Medulla oblongata (tissue), 1 donor: ENCODE measurements at regions not wholly inside any gene's neighbourhood (a gene's known extent, or its start where the extent isn't known, plus 50 kb on each side); places are given as distances from the start of the nearest gene placed in this dataset.
"Not testable (repeated sequence)": the region's sequence is repeated elsewhere in the genome, so short reads cannot be mapped to it uniquely, and the experiment has no call there.

ENCODE experiments used
- DNase-seq: peaks from one replicate; pipeline ENCODE4 v3.0.0-alpha.2; 2015; ENCODE audit errors: extremely low spot score

GRCh38 chr2:35580956-35581355 is 774.6 kb upstream of the CRIM1 start:
- no peak for DNase-seq

- DNase-seq = not testable (repeated sequence)
Observed at GRCh38 chr2:35568574-35568973, 787.0 kb upstream of the CRIM1 start.

- no peak for DNase-seq
Observed at GRCh38 chr2:35562488-35562887, 793.1 kb upstream of the CRIM1 start.

- no peak for DNase-seq
Observed at GRCh38 chr2:35548171-35548570, 807.4 kb upstream of the CRIM1 start.

GRCh38 chr2:35545301-35545700 is 810.3 kb upstream of the CRIM1 start:
- no peak for DNase-seq

GRCh38 chr2:35538796-35539195 is 816.8 kb upstream of the CRIM1 start:
- no peak for DNase-seq

GRCh38 chr2:35530615-35531135 is 824.9 kb upstream of the CRIM1 start:
- no peak for DNase-seq

GRCh38 chr2:35526741-35527140 is 828.8 kb upstream of the CRIM1 start:
- no peak for DNase-seq

- DNase-seq = peak; percentile 4
Observed at GRCh38 chr2:35522450-35522849, 833.1 kb upstream of the CRIM1 start.

- DNase-seq = no peak
Observed at GRCh38 chr2:35510636-35511035, 844.9 kb upstream of the CRIM1 start.

GRCh38 chr2:35508601-35509000 is 847.0 kb upstream of the CRIM1 start:
- DNase-seq = no peak

GRCh38 chr2:35504419-35504818 is 851.2 kb upstream of the CRIM1 start:
- no peak for DNase-seq

- no peak for DNase-seq
Observed at GRCh38 chr2:35503738-35504199, 851.8 kb upstream of the CRIM1 start.

GRCh38 chr2:35503311-35503710 is 852.3 kb upstream of the CRIM1 start:
- DNase-seq = no peak

GRCh38 chr2:35501076-35501475 is 854.5 kb upstream of the CRIM1 start:
- no peak for DNase-seq

GRCh38 chr2:35496022-35496421 is 859.6 kb upstream of the CRIM1 start:
- no peak for DNase-seq

- DNase-seq = no peak
Observed at GRCh38 chr2:35495182-35495581, 860.4 kb upstream of the CRIM1 start.

GRCh38 chr2:35478121-35478520 is 877.5 kb upstream of the CRIM1 start:
- not testable (repeated sequence) for DNase-seq

- no peak for DNase-seq
Observed at GRCh38 chr2:35468245-35468644, 887.3 kb upstream of the CRIM1 start.

- peak; percentile 9 for DNase-seq
Observed at GRCh38 chr2:35463805-35464596, 891.6 kb upstream of the CRIM1 start.

- no peak for DNase-seq
Observed at GRCh38 chr2:35462226-35462998, 893.2 kb upstream of the CRIM1 start.

- DNase-seq = no peak
Observed at GRCh38 chr2:35461406-35461805, 894.2 kb upstream of the CRIM1 start.
